ENCODE measurements at regions not wholly inside any gene's neighbourhood (a gene's known extent, or its start where the extent isn't known, plus 50 kb on each side); places are given as distances from the start of the nearest gene placed in this dataset.

DNA sequence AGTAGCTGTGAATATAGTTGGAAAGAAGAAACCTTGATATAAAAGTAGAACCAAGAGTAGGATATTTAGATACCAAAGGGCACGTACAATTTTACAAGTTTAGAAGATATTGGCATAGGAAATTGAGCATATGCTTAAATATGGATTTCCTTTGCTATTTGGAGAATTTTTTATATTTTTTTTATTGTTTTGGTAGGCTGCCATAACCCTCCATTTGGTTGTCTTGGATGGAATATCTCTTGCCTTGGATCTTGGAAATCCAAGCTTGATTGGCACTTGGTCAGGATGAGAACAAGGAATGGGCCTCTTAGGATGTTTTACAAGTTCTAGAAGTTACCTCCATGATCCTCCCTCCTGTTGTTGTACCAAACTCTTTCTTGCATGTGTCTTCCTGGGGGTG lies 297.1 kb downstream of the PRL start:
- Histone ChIP-seq H4K5ac (ENCODE audit: low read depth, low read length) (peak overlapping the region; percentile 4; the same call in 1 of the 2 replicates), H3K56ac (ENCODE audit: extremely low read depth, insufficient read depth, low read length) (no peak overlapping the region), H2BK20ac (ENCODE audit: low read depth, low read length) (0 out of 2 replicates have a peak overlapping the region, but pooled peaks have one; percentile 41), H2AK5ac (ENCODE audit: low read depth, low read length) (peak overlapping the region; percentile 84), H3K9me3 (ENCODE audit: control insufficient read depth, insufficient read depth, low read length) (no peaks in the 10 kb centered on the region), H3K4ac (ENCODE audit: low read depth, low read length) (peak overlapping the region; percentile 70), H2AK9ac (replicated peaks; ENCODE audit: low read depth, low read length, poor library complexity) (no peak overlapping the region), H2BK120ac (ENCODE audit: low read depth, low read length) (peak overlapping the region; percentile 56; the same call in 1 of the 2 replicates), H3K27me3 (ENCODE audit: control insufficient read depth, insufficient read depth, low read length) (no peaks in the 10 kb centered on the region), H3K9ac (ENCODE audit: low read depth, low read length) (no peak overlapping the region), H3K18ac (ENCODE audit: low read depth, low read length) (peak overlapping the region; percentile 18; the same call in 1 of the 2 replicates), H4K20me1 (ENCODE audit: insufficient read depth, low read length) (no peaks in the 10 kb centered on the region), H3K23ac (ENCODE audit: low read depth, low read length) (peak overlapping the region; percentile 16; the same call in 1 of the 2 replicates), H3K9me1 (ENCODE audit: insufficient read depth, low read length) (peaks cover 5% of the 10 kb centered on the region), H3K14ac (replicated peaks; ENCODE audit: low read depth, low read length) (0 out of 2 replicates have a peak overlapping the region, but pooled peaks have one; percentile 26), H3K4me3 (ENCODE audit: insufficient read depth, low read depth, low read length) (no peak overlapping the region), H4K91ac (ENCODE audit: insufficient read depth, low read depth, low read length) (no peak overlapping the region), H3K27ac (ENCODE audit: insufficient read depth, low read length) (no peak overlapping the region), H3K36me3 (ENCODE audit: control insufficient read depth, insufficient read depth, low read length) (no peaks in the 10 kb centered on the region), H3K79me1 (ENCODE audit: low read depth in 1 of 2, low read length in 2 of 2) (peaks cover 0 to 4% of the 10 kb centered on the region in 2 experiments; a peak in 1 of 4 replicates), H2AFZ (replicated peaks; ENCODE audit: low read length, poor library complexity) (no peak overlapping the region), H4K8ac (ENCODE audit: low read depth in 2 of 2, low read length in 2 of 2) (0 out of 4 replicates have a peak overlapping the region, but pooled peaks of 1 of the 2 experiments have one; percentile 33), H3K4me2 (ENCODE audit: low read depth, low read length) (no peak overlapping the region), H2BK15ac (ENCODE audit: low read depth, low read length) (0 out of 3 replicates have a peak overlapping the region, but pooled peaks have one; percentile 70), H2BK5ac (ENCODE audit: low read depth, low read length, poor library complexity, severe bottlenecking) (no peak overlapping the region), H3K4me1 (ENCODE audit: control insufficient read depth, insufficient read depth, low read length) (peaks cover 12% of the 10 kb centered on the region)
- in situ Hi-C loops (cut with MboI; ENCODE audit: low sequenced_read_pairs) (no loop called here), intact Hi-C loops (cut with micrococcal nuclease) (loop anchor here (2.0 kb wide), 1 partner anchor 103 kb away; no protein-coding TSS in a partner anchor), dilution Hi-C loops (cut with HindIII; ENCODE audit: low sequenced_read_pairs, unreplicated experiment) (no loop called here)
- ATAC-seq (ENCODE audit: low read depth), result no peak
- ChIA-PET CTCF (interaction anchor here (0.5 to 0.6 kb wide), 2 partner anchors 18 to 1181 kb away, joined by 3 read pairs; no protein-coding TSS in a partner anchor), POLR2A (ENCODE audit: unreplicated experiment) (no interaction called here)
- no peak for DNase-seq
- no CpG with 5 or more reads among the region's 1 CpG for WGBS, 2 experiments (ENCODE audit: extremely low coverage in 2 of 2, insufficient read length in 1 of 2)
- TF ChIP-seq NFE2L2 (IDR thresholded peaks at IDR 0.05; ENCODE audit: low read depth, low read length) (no peak), RCOR1 (IDR thresholded peaks at IDR 0.05; ENCODE audit: insufficient replicate concordance, low read length) (no peak), FOS (IDR thresholded peaks at IDR 0.05; ENCODE audit: low read depth, low read length) (no peak), POLR2A (IDR thresholded peaks at IDR 0.05; ENCODE audit: low read depth, low read length) (no peak), ELK1 (IDR thresholded peaks at IDR 0.05; ENCODE audit: borderline replicate concordance, low read depth, low read length) (no peak), MXI1 (IDR thresholded peaks at IDR 0.05; ENCODE audit: borderline replicate concordance, low read depth, low read length) (no peak), BHLHE40 (IDR thresholded peaks at IDR 0.05; ENCODE audit: low read depth, low read length) (no peak)
- no TSS peak for BruUV-seq (replicated peaks)
